HCT116 (cell line): ENCODE measurements at regions not wholly inside any gene's neighbourhood (a gene's known extent, or its start where the extent isn't known, plus 50 kb on each side); places are given as distances from the start of the nearest gene placed in this dataset.
"Not testable (repeated sequence)": the region's sequence is repeated elsewhere in the genome, so short reads cannot be mapped to it uniquely, and the experiment has no call there.

Experiments used
- ATAC-seq: fragments of 200-7000 bp; cut with Tn5 transposase; 2 replicates; pipeline ENCODE4 v1.9.1; 2020; ENCODE audit warnings: mild to moderate bottlenecking, moderate library complexity
- BruUV-seq: library from RNA; stranded (reverse); fragments of 400-500 nt; replicated peaks from 2 replicates; lab custom pipeline; 2021; lab: Mats Ljungman, UMichigan
- CTCF ChIA-PET: fragments of 300-600 bp; sonication (Branson Sonifier 250); formaldehyde crosslinking; loops from one replicate; lab custom pipeline; 2021; ENCODE audit warnings: antibody characterized with exemption; lab: Charles Lee
- POLR2A ChIA-PET: fragments of 300-600, 350-600 bp; sonication (Branson Sonifier 250); formaldehyde crosslinking; loops from one replicate; lab custom pipeline; 2021; ENCODE audit warnings: antibody characterized with exemption; lab: Charles Lee
- RAD21 ChIA-PET, 2 experiments: fragments of 300-600 bp; sonication (Branson Sonifier 250); formaldehyde crosslinking; loops; one replicate each; lab custom pipeline; 2023; ENCODE audit warnings: low total read pairs in 2 of 2; ENCODE audit not compliant: uncharacterized antibody in 2 of 2, unreplicated experiment in 2 of 2, low non-redundant PET in 1 of 2; lab: Charles Lee
- DNase-seq: peaks from one replicate; pipeline ENCODE4 v3.0.0-alpha.2; 2010; ENCODE audit warnings: low read depth, low spot score
- H2AFZ ChIP-seq: fragments of 200-600 bp; shearing (Covaris generic), sonication (generic); 2 replicates; pipeline ENCODE4 v1.6.1; 2017; ENCODE audit warnings: low read depth, mixed run types, mixed read lengths, antibody characterized with exemption, low read length; ENCODE audit not compliant: poor library complexity, severe bottlenecking
- H3K27ac ChIP-seq: 2 replicates; pipeline ENCODE4 v1.5.1; 2012; ENCODE audit warnings: low read depth, low read length
- H3K27me3 ChIP-seq: fragments of 200-600 bp; sonication (generic); 2 replicates; pipeline ENCODE4 v1.6.1; 2016; ENCODE audit warnings: mixed run types, low read length, mixed read lengths; ENCODE audit not compliant: insufficient read depth
- H3K36me3 ChIP-seq, 2 experiments: fragments of 200-500 bp in 1 of 2; fragments of 200-600 bp in 1 of 2; sonication (Bioruptor generic) in 1 of 2; sonication (generic) in 1 of 2; 2 replicates each; pipeline versions ENCODE4 v1.5.1 to v1.6.1; 2014 to 2016; ENCODE audit warnings: low read length in 2 of 2, inconsistent platforms in 1 of 2, mixed read lengths in 1 of 2, mixed run types in 1 of 2; ENCODE audit not compliant: insufficient read depth in 2 of 2, control insufficient read depth in 1 of 2
- H3K4me1 ChIP-seq, 2 experiments: fragments of 200-600 bp in 1 of 2; sonication (generic) in 1 of 2; 2 replicates each; pipeline versions ENCODE4 v1.5.1 to v1.6.1; 2012 to 2017; ENCODE audit warnings: low read length in 2 of 2, inconsistent platforms in 1 of 2, mild to moderate bottlenecking in 1 of 2, mixed read lengths in 1 of 2, mixed run types in 1 of 2, moderate library complexity in 1 of 2; ENCODE audit not compliant: insufficient read depth in 2 of 2, control insufficient read depth in 1 of 2
- H3K4me2 ChIP-seq: fragments of 200-600 bp; sonication (generic); 2 replicates; pipeline ENCODE4 v1.6.1; 2017; ENCODE audit warnings: mixed run types, low read length, mixed read lengths
- H3K4me3 ChIP-seq, 2 experiments: fragments of 200-600 bp in 1 of 2; sonication (generic) in 1 of 2; replicated peaks in 1 of 2; 2 replicates each; pipeline ENCODE4 v1.5.1; 2011 to 2016; ENCODE audit warnings: low read length in 2 of 2, control low read depth in 1 of 2, low read depth in 1 of 2, mild to moderate bottlenecking in 1 of 2, mixed read lengths in 1 of 2, mixed run types in 1 of 2
- H3K79me2 ChIP-seq: fragments of 200-600 bp; sonication (generic); 2 replicates; pipeline ENCODE4 v1.6.1; 2017; ENCODE audit warnings: mild to moderate bottlenecking, mixed run types, low read length, moderate library complexity, mixed read lengths; ENCODE audit not compliant: insufficient read depth
- H3K9ac ChIP-seq: fragments of 200-600 bp; sonication (generic); 2 replicates; pipeline ENCODE4 v1.6.1; 2016; ENCODE audit warnings: low read length, mixed read lengths
- H3K9me2 ChIP-seq: fragments of 200-600 bp; sonication (generic), shearing (Covaris generic); 2 replicates; pipeline ENCODE4 v1.6.1; 2017; ENCODE audit warnings: mixed run types, mild to moderate bottlenecking, moderate library complexity; ENCODE audit not compliant: insufficient read depth
- H3K9me3 ChIP-seq, 2 experiments: fragments of 200-500 bp in 1 of 2; fragments of 200-600 bp in 1 of 2; sonication (Bioruptor generic) in 1 of 2; sonication (generic) in 1 of 2; 2 replicates each; pipeline ENCODE4 v1.6.1; 2014 to 2017; ENCODE audit warnings: low read length in 2 of 2, mixed read lengths in 2 of 2, inconsistent platforms in 1 of 2, low read depth in 1 of 2, mild to moderate bottlenecking in 1 of 2, mixed run types in 1 of 2, moderate library complexity in 1 of 2; ENCODE audit not compliant: control insufficient read depth in 1 of 2, insufficient read depth in 1 of 2
- H4K20me1 ChIP-seq: fragments of 200-600 bp; sonication (generic), shearing (Covaris generic); 2 replicates; pipeline ENCODE4 v1.6.1; 2017; ENCODE audit warnings: mixed run types, mild to moderate bottlenecking, moderate library complexity; ENCODE audit not compliant: insufficient read depth
- CBX3 ChIP-seq: IDR thresholded peaks from 2 replicates; pipeline ENCODE4 v1.6.1; 2012; ENCODE audit warnings: low read depth
- CTCF ChIP-seq, 3 experiments: fragments of 200-600 bp in 1 of 3; sonication (generic) in 1 of 3; IDR thresholded peaks in 2 of 3; conservative IDR thresholded peaks in 1 of 3; 2 replicates each; pipeline ENCODE4 v1.5.1; 2012 to 2017; ENCODE audit warnings: low read depth in 2 of 3, low read length in 2 of 3, antibody characterized with exemption in 1 of 3, borderline replicate concordance in 1 of 3, control low read depth in 1 of 3, mild to moderate bottlenecking in 1 of 3, mixed read lengths in 1 of 3, mixed run types in 1 of 3, moderate library complexity in 1 of 3; ENCODE audit not compliant: insufficient read depth in 1 of 3
- EZH2 ChIP-seq: fragments of 200-600 bp; sonication (generic); IDR thresholded peaks from 2 replicates; pipeline ENCODE4 v1.6.1; 2017; ENCODE audit warnings: antibody characterized with exemption, mixed run types
- FOSL1 ChIP-seq: IDR thresholded peaks from 2 replicates; pipeline ENCODE4 v1.6.1; 2012; ENCODE audit warnings: low read depth
- RAD21 ChIP-seq: IDR thresholded peaks from 2 replicates; pipeline ENCODE4 v1.6.1; 2012; ENCODE audit warnings: low read depth, mild to moderate bottlenecking
- REST ChIP-seq: IDR thresholded peaks from 2 replicates; pipeline ENCODE4 v1.6.1; 2012; ENCODE audit warnings: low read depth
- TCF7L2 ChIP-seq: IDR thresholded peaks from 2 replicates; pipeline ENCODE4 v1.7.0; 2011; ENCODE audit warnings: borderline replicate concordance, inconsistent platforms; ENCODE audit not compliant: insufficient read depth, insufficient read length; ENCODE audit errors: extremely low read depth
- YY1 ChIP-seq: IDR thresholded peaks from 2 replicates; pipeline ENCODE4 v1.6.1; 2011; ENCODE audit warnings: low read length, low read depth, moderate library complexity, mild to moderate bottlenecking; ENCODE audit not compliant: insufficient replicate concordance; ENCODE audit errors: extremely low read depth
- intact Hi-C: fragments of 100-400 bp; cut with micrococcal nuclease; formaldehyde crosslinking; loops from 2 replicates; pipeline ENCODE4 v1.10.0; 2022

- TF ChIP-seq CTCF (IDR thresholded peaks at IDR 0.05 in 2 of 3, conservative IDR thresholded peaks at IDR 0.05 in 1 of 3; ENCODE audit: borderline replicate concordance in 1 of 3, insufficient read depth in 1 of 3, low read depth in 2 of 3, low read length in 2 of 3) = no peak
Observed at GRCh38 chr17:63024716-63025115, 58.7 kb downstream of the TANC2 start (continued).

- H3K9me3 ChIP-seq, H3K27me3 ChIP-seq, BruUV-seq, H2AFZ ChIP-seq, H3K9ac ChIP-seq, H3K4me2 ChIP-seq, H3K9me2 ChIP-seq, ATAC-seq, DNase-seq, H3K27ac ChIP-seq, H3K36me3 ChIP-seq, H3K4me3 ChIP-seq, intact Hi-C loops, RAD21 ChIA-PET, H4K20me1 ChIP-seq: not testable (repeated sequence)
- ChIA-PET POLR2A (interaction anchor here (0.6 kb wide), 1 partner anchor 10 kb away, joined by 3 read pairs; no protein-coding TSS in a partner anchor), CTCF (interaction anchor here (1.0 kb wide), 1 partner anchor 57 kb away, joined by 3 read pairs; no protein-coding TSS in a partner anchor)
- Histone ChIP-seq H3K4me1 (peaks cover 0 to 27% of the 10 kb centered on the region in 2 experiments; a peak in 2 of 4 replicates), H3K79me2 (peaks cover 26% of the 10 kb centered on the region; the same call in 1 of the 2 replicates)
Observed at GRCh38 chr17:63025637-63026036, 59.6 kb downstream of the TANC2 start.

GRCh38 chr17:63029541-63029940, 63.5 kb downstream of the TANC2 start:
- BruUV-seq = no TSS peak
- Histone ChIP-seq H3K4me2 (peak overlapping the region; percentile 42), H4K20me1 (no peaks in the 10 kb centered on the region), H3K4me3 (no peak overlapping the region), H3K9me3 (no peaks in the 10 kb centered on the region), H3K36me3 (no peaks in the 10 kb centered on the region), H3K9ac (no peak overlapping the region), H3K27ac (no peak overlapping the region), H3K4me1 (peaks cover under 1 to 26% of the 10 kb centered on the region in 2 experiments; a peak in 3 of 4 replicates), H2AFZ (no peak overlapping the region), H3K9me2 (no peaks in the 10 kb centered on the region), H3K27me3 (no peaks in the 10 kb centered on the region), H3K79me2 (0 out of 2 replicates have a peak, but pooled peaks cover 2% of the 10 kb centered on the region)
- CTCF ChIA-PET = no interaction called here
- RAD21 ChIA-PET = no interaction called here
- POLR2A ChIA-PET = no interaction called here
- no peak for TF ChIP-seq REST
- TF ChIP-seq YY1 = no peak
- TF ChIP-seq TCF7L2 = no peak
- no peak for TF ChIP-seq EZH2
- TF ChIP-seq RAD21 = no peak
- peak; percentile 45; the same call in 1 of the 2 replicates for TF ChIP-seq FOSL1
- TF ChIP-seq CBX3 = peak; percentile 34; the same call in 1 of the 2 replicates
- TF ChIP-seq, all 23 proteins: peak for 2
- intact Hi-C loops = no loop called here
- DNase-seq (no peak), ATAC-seq (no peak)
